ENCODE measurements at regions not wholly inside any gene's neighbourhood (a gene's known extent, or its start where the extent isn't known, plus 50 kb on each side); places are given as distances from the start of the nearest gene placed in this dataset.

GRCh38 chr14:89533136-89533535 is 116.1 kb upstream of the FOXN3 start:
- no peak for DNase-seq (ENCODE audit: low spot score)
- TF ChIP-seq CTCF (IDR thresholded peaks at IDR 0.05; ENCODE audit: extremely low read depth, insufficient read depth, missing control alignments): no peak
- in situ Hi-C loops (cut with MboI; ENCODE audit: low pct_unique_long_range_greater_than_20kb, low sequenced_read_pairs, unreplicated experiment): no loop called here

DNA sequence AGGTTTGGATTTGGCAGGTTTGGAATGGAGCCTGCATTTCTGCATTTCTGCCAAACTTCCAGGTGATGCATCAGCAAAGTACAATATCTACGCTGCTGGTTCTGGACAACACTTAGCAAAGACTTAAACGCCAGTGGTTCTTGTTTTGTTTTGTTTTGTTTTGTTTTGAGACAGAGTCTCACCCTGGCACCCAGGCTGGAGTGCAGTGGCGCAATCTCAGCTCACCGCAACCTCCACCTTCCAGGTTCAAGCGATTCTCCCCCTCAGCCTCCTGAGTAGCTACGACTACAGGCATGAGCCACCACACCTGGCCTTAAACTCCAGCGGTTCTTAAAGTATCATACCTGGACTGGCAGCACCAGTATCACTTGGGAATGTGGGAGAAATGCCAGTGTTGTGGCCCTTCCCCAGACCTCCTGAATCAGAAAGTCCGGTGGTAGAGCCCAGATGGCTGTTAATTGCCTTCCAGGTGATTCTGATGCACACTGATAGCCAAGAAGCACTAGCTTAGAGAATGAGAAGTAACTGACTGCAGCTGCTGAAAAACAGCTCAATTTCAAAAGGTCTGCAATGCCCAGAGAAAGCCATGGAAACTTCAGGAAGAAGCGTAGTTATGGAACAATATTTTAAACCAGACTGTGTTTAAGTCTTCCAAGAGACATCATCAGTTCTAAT is 114.8 kb upstream of the FOXN3 start:
- in situ Hi-C loops (cut with MboI; ENCODE audit: low pct_unique_long_range_greater_than_20kb, low sequenced_read_pairs, unreplicated experiment): no loop called here
- DNase-seq (ENCODE audit: low spot score): no peak
- no peak for TF ChIP-seq CTCF (IDR thresholded peaks at IDR 0.05; ENCODE audit: extremely low read depth, insufficient read depth, missing control alignments)

GRCh38 chr14:89524990-89525667 is 108.1 kb upstream of the FOXN3 start:
- in situ Hi-C loops (cut with MboI; ENCODE audit: low pct_unique_long_range_greater_than_20kb, low sequenced_read_pairs, unreplicated experiment): no loop called here
- DNase-seq (ENCODE audit: low spot score): no peak
- TF ChIP-seq CTCF (IDR thresholded peaks at IDR 0.05; ENCODE audit: extremely low read depth, insufficient read depth, missing control alignments): no peak

GRCh38 chr14:89524412-89524811 is 107.4 kb upstream of the FOXN3 start:
- DNase-seq (ENCODE audit: low spot score): no peak
- in situ Hi-C loops (cut with MboI; ENCODE audit: low pct_unique_long_range_greater_than_20kb, low sequenced_read_pairs, unreplicated experiment): no loop called here
- TF ChIP-seq CTCF (IDR thresholded peaks at IDR 0.05; ENCODE audit: extremely low read depth, insufficient read depth, missing control alignments): no peak

GRCh38 chr14:89521988-89522387 is 105.0 kb upstream of the FOXN3 start:
- TF ChIP-seq CTCF (IDR thresholded peaks at IDR 0.05; ENCODE audit: extremely low read depth, insufficient read depth, missing control alignments): no peak
- no peak for DNase-seq (ENCODE audit: low spot score)
- in situ Hi-C loops (cut with MboI; ENCODE audit: low pct_unique_long_range_greater_than_20kb, low sequenced_read_pairs, unreplicated experiment): no loop called here

GRCh38 chr14:89519040-89519439 is 102.0 kb upstream of the FOXN3 start:
- TF ChIP-seq CTCF (IDR thresholded peaks at IDR 0.05; ENCODE audit: extremely low read depth, insufficient read depth, missing control alignments): no peak
- no peak for DNase-seq (ENCODE audit: low spot score)
- in situ Hi-C loops (cut with MboI; ENCODE audit: low pct_unique_long_range_greater_than_20kb, low sequenced_read_pairs, unreplicated experiment): no loop called here
